ENCODE measurements at regions not wholly inside any gene's neighbourhood (a gene's known extent, or its start where the extent isn't known, plus 50 kb on each side); places are given as distances from the start of the nearest gene placed in this dataset.

DNA sequence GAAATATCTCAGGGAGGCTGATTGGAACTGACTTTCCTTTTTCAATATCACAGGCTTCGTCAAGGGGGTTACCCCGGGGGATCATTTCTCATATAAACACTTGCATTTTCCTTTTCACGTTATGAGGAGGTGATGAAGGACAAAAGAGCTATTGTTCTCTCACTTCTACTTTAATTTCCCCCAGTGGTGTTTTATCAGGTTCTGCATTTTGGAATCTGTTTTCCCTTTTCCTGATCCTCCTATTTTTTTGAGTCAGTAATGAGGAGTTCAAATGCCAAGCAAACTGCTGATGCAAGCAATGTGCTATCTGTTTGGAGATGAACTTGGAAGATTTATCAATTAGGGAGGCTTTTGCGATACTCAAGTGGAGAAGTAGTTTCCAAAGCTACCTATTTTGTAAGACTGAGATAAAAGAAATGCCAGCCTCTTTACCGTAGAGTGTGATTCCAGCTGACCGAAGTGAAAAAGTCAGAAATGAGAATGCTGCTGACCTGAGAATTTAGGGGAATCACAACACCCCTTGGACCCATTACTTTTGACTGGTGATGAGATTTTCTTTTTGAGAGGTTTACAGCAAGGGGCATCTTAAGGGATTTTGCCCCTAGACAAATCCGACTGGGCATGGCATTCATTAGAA lies 556.0 kb downstream of the RNF144A start:
- TF ChIP-seq EP300 (IDR thresholded peaks at IDR 0.05) = no peak
- TF ChIP-seq, protein P1, sequence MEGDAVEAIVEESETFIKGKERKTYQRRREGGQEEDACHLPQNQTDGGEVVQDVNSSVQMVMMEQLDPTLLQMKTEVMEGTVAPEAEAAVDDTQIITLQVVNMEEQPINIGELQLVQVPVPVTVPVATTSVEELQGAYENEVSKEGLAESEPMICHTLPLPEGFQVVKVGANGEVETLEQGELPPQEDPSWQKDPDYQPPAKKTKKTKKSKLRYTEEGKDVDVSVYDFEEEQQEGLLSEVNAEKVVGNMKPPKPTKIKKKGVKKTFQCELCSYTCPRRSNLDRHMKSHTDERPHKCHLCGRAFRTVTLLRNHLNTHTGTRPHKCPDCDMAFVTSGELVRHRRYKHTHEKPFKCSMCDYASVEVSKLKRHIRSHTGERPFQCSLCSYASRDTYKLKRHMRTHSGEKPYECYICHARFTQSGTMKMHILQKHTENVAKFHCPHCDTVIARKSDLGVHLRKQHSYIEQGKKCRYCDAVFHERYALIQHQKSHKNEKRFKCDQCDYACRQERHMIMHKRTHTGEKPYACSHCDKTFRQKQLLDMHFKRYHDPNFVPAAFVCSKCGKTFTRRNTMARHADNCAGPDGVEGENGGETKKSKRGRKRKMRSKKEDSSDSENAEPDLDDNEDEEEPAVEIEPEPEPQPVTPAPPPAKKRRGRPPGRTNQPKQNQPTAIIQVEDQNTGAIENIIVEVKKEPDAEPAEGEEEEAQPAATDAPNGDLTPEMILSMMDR (IDR thresholded peaks at IDR 0.05) = no peak
- TF ChIP-seq POLR2A (IDR thresholded peaks at IDR 0.05) = no peak
